ENCODE measurements at regions not wholly inside any gene's neighbourhood (a gene's known extent, or its start where the extent isn't known, plus 50 kb on each side); places are given as distances from the start of the nearest gene placed in this dataset.

DNA sequence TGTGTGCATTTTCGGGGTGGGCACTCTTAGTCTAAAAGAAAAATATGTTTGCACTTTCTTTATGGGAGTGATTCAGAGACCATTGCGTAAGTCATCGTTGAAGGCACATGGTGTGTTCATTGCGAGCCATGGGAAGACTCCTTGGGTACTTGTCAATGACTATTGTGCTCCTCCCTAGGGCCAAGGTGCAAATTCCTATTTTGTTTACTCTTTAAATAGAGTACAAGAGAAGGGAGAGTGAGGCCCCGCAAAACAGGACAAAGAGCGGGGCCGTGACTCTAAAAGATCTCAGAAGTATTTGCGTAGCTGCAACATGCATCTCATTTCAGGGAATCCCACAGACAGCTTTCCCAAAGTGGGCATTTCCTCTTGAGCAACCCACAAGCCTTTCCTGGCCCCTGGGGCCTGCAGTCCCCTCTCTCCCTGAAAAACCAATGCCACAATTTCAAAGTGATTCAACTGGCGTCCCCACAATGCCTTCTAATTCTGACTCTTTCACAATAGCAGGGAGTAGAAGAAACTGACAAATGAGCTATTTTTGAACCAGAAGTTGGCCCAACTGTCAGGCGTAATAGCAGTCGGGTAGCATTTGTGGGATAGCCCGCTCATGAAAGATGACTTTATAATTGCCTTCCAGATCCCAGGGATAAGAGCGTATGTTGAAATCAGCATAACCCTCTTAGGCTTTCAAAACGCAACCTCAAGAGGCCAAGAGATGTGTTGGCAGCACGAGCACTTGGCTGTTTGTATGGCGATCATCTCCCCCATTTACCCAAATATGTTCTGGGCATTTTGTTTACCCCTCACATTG, 277.9 kb upstream of the BMP2 start:
- no peak for TF ChIP-seq CTCF (IDR thresholded peaks at IDR 0.05; ENCODE audit: low read depth, low read length)
- peak; percentile 29 for TF ChIP-seq POLR2A (IDR thresholded peaks at IDR 0.05; ENCODE audit: extremely low read depth, insufficient read length)
- peak; percentile 96 for TF ChIP-seq MYC (IDR thresholded peaks at IDR 0.05; ENCODE audit: low read depth, low read length)
- peak; percentile 95 for TF ChIP-seq MAX (IDR thresholded peaks at IDR 0.05; ENCODE audit: low read depth, low read length)

Measured in NB4 (cell line).